CD4-positive, alpha-beta T cell treated with Interferon gamma for 1 hour (primary cell): ENCODE measurements at regions not wholly inside any gene's neighbourhood (a gene's known extent, or its start where the extent isn't known, plus 50 kb on each side); places are given as distances from the start of the nearest gene placed in this dataset.
"Not testable (repeated sequence)": the region's sequence is repeated elsewhere in the genome, so short reads cannot be mapped to it uniquely, and the experiment has no call there.

ENCODE experiments used
- DNase-seq: peaks from one replicate; pipeline ENCODE4 v3.0.0-alpha.2; 2020

- peak; percentile 6 for DNase-seq
Measured at GRCh38 chr7:102721-103120, 89.7 kb upstream of the FAM20C start.

DNA sequence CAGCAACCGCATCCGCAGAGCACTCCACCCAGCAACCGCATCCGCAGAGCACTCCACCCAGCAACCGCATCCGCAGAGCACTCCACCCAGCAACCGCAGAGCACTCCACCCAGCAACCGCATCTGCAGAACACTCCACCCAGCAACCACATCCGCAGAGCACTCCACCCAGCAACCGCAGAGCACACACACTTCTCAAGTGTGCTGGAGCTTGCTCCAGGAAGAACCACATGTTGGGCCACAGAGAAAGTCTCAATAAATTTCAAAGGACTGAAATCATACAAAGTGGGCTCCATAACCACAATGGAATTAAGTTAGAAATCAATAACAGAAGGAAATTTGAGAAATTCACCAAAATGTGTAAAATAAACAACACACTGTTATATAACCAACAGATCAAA, 88.4 kb upstream of the FAM20C start:
- DNase-seq, result not testable (repeated sequence)

DNA sequence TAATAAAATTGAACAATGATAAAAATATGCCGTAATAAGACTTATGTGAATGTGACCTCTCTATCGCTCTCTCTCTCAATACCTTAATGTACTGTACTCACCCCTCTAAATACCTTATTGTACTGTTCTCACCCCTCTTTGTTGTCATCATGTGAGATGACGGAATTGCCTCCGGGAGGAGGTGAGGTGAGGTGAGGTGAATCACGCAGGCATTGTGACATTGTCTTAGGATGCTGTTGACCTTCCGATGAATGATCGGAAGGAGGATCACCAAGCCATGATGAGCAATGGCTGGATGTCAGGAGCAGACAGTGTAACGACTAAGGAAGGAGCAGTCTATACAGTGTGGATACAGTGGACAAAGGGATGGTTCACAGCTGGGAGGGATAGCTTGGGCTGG, 87.4 kb upstream of the FAM20C start:
- DNase-seq, result no peak

DNA sequence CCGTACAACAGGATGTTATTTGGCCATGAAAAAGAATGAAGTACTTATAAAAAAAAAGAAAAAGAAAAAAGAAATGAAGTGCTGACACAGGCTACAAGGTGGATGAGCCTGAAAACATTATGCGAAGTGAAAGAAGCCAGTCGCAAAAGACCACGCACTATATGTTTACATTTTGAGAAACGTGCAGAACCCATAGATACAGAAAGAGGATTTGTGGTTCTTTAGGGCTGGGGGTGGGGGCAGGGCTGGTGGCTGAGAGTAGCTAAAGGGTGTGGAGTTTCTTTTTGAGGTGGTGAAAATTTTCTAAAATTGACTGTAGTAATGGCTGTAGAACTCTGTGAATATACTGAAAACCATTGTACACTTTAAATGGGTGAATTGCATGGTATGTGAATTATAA, 86.0 kb upstream of the FAM20C start:
- DNase-seq, result no peak

DNA sequence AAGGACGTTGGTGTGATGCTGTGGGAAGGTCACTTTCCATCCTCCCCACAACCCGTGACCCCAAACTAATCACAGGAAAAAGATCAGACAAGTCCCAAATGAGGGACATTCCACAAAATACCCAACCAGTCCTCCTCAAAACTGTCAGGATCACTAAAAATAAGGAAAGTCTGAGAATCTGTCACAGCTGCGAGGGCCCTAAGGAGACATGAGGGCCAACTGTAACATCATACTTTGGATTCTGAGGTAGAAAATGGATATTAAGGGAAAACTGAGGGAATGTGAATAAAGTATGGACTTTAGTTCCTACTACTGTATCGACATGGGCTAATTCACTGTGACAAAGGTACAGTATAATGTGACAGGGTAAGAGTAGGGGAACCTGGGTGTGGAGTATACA, 85.1 kb upstream of the FAM20C start:
- no peak for DNase-seq

- DNase-seq, result no peak
Measured at GRCh38 chr7:107907-108306, 84.5 kb upstream of the FAM20C start.

DNA sequence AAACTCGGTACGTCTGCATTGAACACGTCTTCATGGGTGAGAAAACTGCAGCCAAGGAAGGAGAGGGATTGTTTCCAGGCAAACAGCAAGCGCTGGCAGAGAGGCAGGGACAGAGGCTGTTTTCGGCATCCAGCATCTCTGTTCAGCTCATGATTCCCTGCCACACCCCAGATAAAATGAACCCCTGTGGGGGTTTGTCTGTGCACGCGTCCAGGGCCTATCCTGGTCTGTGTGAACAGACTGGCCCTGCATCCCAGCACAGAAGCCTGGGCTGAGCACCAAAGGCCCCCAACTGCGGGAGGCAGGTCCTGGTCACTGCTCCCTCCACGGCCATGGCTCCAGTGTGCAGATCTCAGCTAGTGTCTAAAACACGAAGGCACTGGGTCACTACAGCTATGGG, 83.3 kb upstream of the FAM20C start:
- DNase-seq, result no peak

- no peak for DNase-seq
Measured at GRCh38 chr7:109898-110556, 82.3 kb upstream of the FAM20C start.

GRCh38 chr7:110557-111232, 81.7 kb upstream of the FAM20C start:
- DNase-seq, result no peak

DNA sequence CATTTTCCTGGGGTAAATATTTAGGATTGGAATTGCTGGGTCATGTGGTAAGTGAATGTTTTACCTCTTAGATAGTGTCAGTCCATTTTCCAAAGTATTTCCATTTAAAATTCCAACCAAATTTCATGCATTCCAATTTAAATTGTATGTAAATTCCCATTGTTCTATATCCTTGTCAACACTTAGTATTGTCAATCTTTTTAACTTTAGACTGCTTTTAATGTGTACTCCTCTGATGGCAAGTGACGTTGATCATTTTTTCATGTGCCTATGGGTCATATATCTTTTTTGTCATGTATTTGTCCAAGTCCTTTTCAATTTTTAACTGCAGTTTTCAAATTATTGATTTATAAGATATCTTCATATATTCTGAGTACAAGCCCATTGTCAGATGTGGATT, 80.8 kb upstream of the FAM20C start:
- no peak for DNase-seq

- DNase-seq, result no peak
Measured at GRCh38 chr7:112881-113280, 79.5 kb upstream of the FAM20C start.

GRCh38 chr7:115274-115911, 77.0 kb upstream of the FAM20C start:
- no peak for DNase-seq

DNA sequence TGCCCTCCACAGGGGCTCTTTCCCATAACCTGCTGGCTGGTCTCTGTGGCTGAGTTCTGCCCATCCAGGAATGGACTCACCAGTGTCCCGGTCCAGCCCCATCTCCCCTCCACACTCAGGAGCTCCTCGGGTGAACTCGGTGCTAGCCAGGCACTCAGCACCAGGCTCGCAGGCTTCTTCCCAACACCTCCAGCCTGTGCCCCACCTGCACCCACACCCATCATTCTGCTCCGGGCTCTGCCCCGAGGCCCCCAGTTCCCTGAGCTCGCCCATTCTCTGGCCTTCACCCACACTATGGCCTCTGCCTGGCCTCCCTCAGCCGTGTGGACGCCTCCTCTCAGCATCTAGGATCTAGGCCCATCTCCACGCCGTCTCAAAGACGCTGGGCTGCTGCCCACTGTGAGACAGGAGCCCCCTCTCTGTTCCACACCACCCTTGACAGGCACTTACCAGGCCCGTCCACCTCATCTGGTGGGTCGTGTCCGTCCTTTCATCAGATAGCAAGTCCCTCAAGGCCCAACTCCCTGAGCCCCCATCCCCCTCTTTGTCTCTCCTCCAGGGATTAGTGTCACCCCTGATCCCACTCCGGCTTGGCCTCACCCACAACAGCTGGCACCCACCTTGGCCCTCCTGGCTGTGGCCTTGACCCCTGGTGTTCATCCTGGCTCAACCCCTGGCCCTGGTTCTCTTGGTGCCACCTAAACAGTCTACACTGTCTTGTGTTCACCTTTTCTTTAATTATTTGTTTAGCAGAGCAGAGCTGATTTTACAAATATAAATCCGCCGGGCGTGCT, 76.0 kb upstream of the FAM20C start:
- no peak for DNase-seq

- DNase-seq, result no peak
Measured at GRCh38 chr7:117836-118614, 74.3 kb upstream of the FAM20C start.

- no peak for DNase-seq
Measured at GRCh38 chr7:118615-119391, 73.6 kb upstream of the FAM20C start.

GRCh38 chr7:119392-120163, 72.8 kb upstream of the FAM20C start:
- peak; percentile 21 for DNase-seq

- no peak for DNase-seq
Measured at GRCh38 chr7:120164-120991, 72.0 kb upstream of the FAM20C start.

DNA sequence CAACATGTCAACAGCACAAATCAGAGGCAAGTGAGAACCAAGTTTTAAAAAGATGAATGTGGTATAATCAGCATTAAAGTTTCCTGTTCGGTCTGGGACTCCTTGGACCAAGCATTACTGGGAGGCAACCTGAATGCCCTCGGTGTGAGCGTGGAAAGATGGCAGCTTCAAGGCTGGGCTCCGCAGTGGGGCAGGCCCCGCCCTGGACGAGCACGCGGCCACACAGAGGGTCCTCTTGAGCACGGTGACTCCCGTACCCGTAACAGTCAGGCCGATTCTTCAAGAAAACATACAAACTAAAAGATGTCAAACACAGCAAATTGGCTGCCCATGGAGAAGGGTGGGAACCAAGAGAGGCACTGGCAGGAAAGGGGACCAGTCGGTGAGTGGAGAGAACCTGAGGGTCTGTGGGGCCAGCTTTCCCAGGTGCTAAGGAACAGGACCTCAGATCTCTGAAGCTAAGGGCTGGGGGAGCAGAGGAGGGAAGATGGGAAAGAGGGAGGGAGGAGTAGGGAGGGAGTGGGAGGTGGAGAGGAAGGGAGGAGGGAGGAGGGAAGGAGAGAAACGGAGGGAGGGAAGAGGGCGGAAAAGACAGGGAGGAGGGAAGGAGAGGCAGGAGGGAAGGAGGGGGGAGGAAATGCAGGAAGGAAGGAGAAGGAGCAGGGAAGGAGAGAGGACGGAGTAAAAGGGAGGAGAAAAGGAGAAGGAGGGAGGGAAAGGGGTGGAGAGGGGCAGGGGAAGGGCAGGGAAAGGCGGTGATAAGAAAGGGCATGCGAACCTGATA, 71.2 kb upstream of the FAM20C start:
- no peak for DNase-seq

- no peak for DNase-seq
Measured at GRCh38 chr7:123237-123636, 69.1 kb upstream of the FAM20C start.
